Cortex of kidney (tissue), 1 donor: ENCODE measurements at regions not wholly inside any gene's neighbourhood (a gene's known extent, or its start where the extent isn't known, plus 50 kb on each side); places are given as distances from the start of the nearest gene placed in this dataset.

ENCODE experiments used
- DNase-seq: peaks from one replicate; lab custom pipeline; 2025; lab: John Stamatoyannopoulos, UW

DNA sequence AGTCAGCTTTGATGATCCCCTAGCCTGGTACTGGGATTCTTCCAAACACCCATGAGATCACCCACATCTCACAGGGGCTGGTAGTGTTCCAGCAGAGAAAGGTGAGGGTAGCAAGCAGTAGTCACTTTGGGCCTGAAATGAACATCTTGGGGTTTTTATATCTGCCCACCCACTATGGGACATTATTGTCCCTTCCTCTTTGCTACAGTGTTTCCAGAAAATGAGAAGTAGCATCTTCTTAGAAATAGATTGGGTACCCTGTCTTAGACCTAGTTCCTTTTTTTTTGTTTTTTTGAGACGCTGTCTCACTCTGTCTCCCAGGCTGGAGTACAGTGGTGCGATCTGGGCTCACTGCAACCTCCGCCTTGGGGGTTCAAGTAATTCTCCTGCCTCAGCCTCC, 249.2 kb upstream of the ANKRD55 start:
- no peak for DNase-seq

DNA sequence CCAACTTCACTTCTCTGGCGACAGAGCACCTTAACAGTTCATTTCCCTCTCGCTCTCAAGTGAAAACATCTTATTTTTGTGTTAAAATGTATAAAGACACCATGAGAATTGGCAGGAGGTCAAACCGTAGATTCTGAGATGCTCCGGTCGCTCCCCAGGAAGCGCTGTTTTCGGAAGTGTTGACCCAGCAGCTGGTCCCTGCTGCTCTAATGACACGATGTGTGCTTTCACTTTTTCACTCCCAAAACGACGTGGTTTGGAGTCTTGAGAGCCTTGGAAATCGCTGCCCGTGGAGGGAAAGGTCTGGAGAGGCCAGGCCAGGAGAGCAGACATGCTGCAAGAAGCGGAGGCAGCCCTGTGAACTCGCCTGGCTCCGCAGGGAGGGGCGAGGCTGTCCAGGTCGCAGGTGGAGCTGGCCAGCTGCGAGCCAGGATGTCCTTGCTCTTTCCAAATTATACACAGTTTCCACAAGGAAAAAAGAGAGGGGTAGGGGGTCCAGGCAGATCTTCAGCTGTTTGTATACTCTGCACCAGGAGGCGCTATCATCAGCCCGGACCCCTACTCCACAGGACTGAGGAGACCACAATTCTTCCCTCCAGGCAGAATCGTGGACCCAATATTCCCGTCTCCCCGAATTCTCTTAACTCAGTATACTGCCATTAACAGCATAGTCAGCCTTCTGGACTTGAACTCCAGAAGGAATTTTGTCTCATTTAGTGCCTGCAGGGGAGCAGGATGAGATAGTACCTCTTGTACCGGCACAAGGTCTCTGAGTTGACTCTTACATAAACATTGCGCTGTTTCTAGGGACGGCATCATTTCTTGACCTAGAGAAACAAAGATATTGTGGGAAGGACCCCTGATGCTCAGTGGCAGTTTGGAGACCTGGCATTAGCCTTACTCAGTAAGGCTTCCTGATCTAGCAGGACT, 248.6 kb upstream of the ANKRD55 start:
- no peak for DNase-seq

GRCh38 chr5:56480705-56481427, 247.7 kb upstream of the ANKRD55 start:
- DNase-seq, result no peak

GRCh38 chr5:56480078-56480704, 247.1 kb upstream of the ANKRD55 start:
- DNase-seq, result no peak

DNA sequence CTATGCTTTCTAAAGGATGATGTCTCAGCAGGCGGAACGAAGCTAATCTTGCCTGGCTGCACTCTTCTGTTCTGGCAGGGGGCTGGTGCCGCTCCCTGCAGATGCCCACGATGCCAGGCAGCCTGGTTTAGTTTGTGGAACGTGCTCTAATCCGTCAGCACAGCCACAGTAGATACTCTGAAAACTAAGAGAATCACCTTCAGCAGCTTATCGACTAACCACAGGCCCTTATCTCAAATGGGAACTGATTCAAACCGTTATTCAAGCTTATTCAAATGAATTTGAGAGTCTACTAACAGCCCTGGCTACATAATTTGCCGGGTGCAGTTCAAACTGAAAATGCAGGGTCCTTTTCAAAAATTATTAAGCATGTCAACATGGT, 246.6 kb upstream of the ANKRD55 start:
- no peak for DNase-seq

DNA sequence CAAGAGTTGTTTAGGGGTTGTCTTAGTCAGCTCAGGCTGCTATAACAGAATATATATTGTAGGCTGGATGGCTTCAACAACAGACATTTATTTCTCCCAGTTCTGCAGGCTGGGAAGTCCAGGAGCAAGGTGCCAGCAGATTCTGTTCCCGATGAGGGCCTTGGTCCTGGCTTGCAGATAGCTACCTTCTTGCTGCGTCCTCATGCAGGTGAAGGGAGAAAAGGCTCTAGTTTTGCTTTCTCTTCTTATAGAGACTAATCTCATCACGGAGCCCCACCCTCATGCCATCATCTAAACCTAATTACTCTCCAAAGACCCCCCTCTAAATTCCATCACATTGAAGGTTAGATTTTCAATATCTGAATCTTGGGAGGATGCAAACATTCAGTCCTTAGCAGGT, 246.0 kb upstream of the ANKRD55 start:
- DNase-seq, result no peak

GRCh38 chr5:56478062-56478461, 244.9 kb upstream of the ANKRD55 start:
- DNase-seq, result no peak

DNA sequence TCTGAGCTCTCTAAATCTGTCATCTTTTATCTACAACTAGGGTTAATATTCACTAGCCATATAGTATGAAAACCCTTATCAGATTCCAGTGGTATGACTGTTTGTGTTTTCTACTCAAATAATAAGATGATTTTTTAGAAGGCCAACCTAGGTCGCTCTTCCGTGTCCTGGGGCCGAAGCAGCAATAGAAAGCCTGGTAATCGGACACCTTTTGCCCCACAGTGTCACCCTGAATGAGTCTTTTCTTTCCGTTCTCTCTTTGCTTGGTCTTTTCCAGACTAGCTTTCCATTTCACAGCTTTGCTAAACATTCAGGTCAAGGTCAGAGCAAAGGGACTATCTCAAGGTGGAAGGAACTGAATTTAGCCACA, 243.3 kb upstream of the ANKRD55 start:
- no peak for DNase-seq

GRCh38 chr5:56475689-56476486, 242.8 kb upstream of the ANKRD55 start:
- no peak for DNase-seq

DNA sequence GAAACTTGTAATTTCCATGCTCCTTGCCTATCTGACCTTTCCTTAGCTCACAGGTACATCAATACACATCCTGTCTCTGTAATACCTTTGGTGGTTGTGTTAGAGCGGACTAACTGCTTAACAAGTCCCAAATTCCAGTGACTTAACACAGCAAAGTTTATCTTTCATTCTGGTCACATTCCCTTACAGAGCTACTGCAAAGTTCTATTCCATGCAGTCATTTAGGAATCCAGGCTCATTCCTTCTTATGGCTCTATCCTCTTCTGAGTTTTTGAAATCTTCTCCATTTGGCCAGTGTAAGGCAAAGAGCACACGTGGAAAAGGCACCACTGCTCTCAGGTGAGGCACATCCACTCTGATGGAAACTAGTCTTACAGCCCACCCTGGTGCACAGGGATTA, 238.6 kb upstream of the ANKRD55 start:
- no peak for DNase-seq

- no peak for DNase-seq
These were observed 236.9 kb upstream of the ANKRD55 start for GRCh38 chr5:56470007-56470406.

- DNase-seq, result no peak
These were observed 235.1 kb upstream of the ANKRD55 start for GRCh38 chr5:56468277-56468676.

DNA sequence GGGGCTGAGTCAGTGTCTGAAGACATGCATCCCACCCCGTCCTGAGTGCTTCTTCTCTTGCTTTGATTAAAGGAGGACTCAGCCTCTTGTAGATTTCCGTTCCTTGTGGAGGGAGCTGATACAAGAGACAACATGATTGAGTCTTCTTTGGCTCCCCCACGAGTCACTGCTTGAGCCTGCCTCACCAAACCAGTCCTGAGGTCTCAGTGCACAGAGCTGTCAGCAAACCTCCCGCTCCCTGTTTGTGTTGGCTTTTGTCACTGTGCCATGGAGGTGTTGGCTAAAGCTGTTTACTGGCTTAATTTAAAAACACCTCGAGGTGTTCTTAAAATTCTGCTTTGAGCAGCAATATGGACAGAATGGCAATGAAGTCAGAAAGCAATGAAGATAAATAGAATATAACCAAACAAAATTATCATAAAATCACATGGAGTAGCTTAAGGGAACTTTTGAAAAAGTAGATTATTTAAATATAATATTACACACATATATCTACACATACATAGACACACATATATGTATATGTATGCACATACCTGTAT, 234.1 kb upstream of the ANKRD55 start:
- DNase-seq, result no peak

- DNase-seq, result no peak
These were observed 233.1 kb upstream of the ANKRD55 start for GRCh38 chr5:56466136-56466816.

DNA sequence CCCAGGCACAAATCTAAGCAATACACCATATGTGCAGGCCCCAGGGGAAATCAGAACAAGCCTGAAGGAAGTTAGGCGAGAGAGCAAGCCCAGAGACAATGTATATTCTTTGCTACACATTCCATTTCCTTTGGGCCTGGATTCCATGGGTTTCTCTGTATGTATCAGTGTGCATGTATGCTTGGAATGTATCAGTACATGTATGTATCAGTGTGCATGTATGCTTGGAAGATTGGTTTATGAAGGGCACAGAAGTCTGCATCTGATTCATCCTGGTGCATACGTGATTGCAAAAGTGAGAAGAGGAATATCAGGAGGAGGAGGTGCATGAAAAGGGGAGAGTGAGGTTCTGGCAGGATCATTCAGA, 232.6 kb upstream of the ANKRD55 start:
- DNase-seq, result no peak

GRCh38 chr5:56464935-56465768, 232.0 kb upstream of the ANKRD55 start:
- DNase-seq, result no peak

DNA sequence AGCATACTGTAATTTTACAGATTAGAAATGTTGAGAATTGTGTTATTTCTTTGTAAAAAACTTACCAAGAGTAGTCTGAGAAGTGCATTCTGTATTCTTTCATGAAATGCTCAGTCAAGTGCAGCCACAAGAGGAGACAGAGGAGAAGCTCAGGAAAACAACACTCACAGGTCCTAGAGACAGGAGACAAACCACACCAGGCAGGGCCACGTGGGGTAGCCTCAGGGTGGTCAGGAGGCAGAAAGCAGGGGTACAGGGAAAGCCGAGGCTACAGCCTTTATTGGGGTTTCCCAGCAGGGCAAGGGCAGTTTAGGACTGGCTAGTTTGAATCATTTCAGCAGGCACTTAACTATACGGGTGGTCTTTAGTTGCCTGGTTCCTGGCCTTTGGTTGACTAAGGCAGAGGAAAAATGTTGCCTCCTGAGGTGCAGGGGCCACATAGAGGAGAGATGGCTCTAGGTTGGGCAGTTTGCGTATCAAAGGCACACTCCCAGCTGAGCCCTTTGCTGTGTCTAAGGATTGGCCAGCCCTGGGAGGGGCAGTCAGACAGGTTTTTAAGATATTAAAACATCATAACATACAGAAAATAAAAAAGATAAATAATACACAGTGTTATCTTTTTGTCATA, 230.9 kb upstream of the ANKRD55 start:
- DNase-seq, result no peak

DNA sequence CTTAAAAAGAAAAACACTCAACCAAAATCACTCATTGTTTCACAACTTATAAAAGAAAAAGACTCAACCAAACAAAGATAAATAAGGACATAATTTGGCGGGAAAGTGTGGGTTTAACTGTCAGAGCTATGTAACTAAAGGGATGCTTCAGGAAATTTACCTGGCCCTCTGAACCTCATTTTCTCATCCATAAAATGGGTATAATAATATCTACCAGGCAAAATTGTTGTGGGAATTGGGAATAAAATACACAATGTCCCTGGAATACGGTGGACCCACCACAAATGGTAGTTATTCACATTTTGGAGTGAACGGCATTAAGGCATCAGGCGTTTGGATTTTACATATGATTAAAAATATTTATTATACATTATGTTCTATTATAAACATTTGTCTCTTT, 228.5 kb upstream of the ANKRD55 start:
- DNase-seq, result no peak

DNA sequence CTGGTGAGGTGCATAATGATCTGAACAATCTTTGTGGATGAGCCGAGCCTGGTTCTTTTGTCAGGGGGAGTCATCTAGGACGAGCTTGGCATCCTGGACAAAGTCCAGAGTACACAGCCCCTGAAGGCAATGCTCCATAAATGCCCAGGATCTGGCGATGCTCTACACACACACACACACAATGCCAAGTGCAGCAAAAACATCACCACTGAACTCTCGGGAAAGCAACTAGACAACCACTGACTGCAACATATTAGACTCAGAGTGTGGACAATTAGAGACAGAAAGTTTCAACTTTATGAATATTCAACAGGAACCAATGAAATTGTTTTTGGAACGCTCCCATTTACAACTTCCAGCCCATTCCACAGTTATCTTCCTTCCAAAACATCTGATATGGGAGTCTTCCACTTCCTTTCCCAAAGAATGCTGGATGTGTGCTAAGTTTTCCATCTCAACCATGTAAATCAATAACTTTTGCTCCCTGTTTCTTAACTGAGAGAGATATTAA, 227.6 kb upstream of the ANKRD55 start:
- DNase-seq, result no peak

DNA sequence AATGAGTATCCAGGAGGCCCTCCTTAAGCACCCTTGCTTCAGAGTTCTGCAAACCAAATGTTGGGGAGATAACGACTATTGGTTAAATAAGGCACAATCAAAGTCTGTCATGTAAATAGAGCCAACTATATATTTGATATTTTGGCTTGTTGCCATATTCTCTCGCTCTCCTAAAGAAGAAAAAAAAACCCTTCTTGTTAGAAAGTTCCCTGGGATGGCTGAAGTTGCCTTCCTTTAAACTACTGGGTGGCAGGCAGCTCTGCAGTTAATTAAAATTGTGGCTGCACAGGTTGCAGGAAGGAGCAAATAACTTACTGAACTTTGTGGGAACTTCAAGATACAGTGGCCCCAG, 227.0 kb upstream of the ANKRD55 start:
- no peak for DNase-seq
